Left ventricle myocardium superior (tissue), 1 donor: ENCODE measurements at regions not wholly inside any gene's neighbourhood (a gene's known extent, or its start where the extent isn't known, plus 50 kb on each side); places are given as distances from the start of the nearest gene placed in this dataset.
"Not testable (repeated sequence)": the region's sequence is repeated elsewhere in the genome, so short reads cannot be mapped to it uniquely, and the experiment has no call there.

Experiments used
- ATAC-seq: fragments of 200-7000 bp; cut with Tn5 transposase; one replicate; pipeline ENCODE4 v1.9.1; 2020; ENCODE audit warnings: mild to moderate bottlenecking, moderate library complexity
- DNase-seq: peaks from one replicate; pipeline ENCODE4 v3.0.0-alpha.2; 2020
- intact Hi-C: fragments of 100-400 bp; cut with micrococcal nuclease; formaldehyde crosslinking; loops from one replicate; pipeline ENCODE4 v1.11.0; 2022
- donor health status: DM: no; HTN: yes; CAD: no; lungs with severe emphysema.

DNA sequence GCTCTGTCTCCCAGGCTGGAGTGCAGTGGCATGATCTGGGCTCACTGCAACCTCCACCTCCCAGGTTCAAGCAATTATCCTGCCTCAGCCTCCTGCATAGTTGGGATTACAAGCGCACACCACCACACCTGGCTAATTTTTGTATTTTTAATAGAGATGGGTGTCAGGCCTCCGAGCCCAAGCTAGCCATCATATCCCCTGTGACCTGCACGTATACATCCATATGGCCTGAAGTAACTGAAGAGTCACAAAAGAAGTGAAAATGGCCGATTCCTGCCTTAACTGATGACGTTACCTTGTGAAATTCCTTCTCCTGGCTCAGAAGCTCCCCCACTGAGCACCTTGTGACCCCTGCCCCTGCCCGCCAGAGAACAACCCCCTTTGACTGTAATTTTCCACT, 109.6 kb upstream of the CLINT1 start:
- DNase-seq, intact Hi-C loops, ATAC-seq: not testable (repeated sequence)

DNA sequence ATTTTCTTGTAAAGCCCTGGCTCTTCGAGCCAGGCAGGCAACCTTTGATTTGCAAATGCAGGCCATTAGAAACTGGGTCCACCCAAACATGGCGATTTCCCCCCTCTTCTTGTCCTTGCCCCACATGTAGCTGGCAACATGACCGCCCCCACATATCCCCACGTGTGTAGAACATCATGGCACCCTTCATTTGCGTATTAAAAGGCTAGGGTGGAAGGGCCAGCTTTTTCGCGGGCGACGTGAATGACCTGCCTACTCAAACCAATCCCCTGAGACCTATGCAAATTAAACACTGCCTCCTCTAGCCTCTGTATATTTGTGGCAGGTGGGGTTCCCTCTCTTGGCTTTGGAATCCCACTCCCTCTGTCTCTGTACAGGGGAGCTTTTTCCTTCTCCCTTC, 107.0 kb upstream of the CLINT1 start:
- no peak for ATAC-seq
- intact Hi-C loops: no loop called here
- DNase-seq: no peak

DNA sequence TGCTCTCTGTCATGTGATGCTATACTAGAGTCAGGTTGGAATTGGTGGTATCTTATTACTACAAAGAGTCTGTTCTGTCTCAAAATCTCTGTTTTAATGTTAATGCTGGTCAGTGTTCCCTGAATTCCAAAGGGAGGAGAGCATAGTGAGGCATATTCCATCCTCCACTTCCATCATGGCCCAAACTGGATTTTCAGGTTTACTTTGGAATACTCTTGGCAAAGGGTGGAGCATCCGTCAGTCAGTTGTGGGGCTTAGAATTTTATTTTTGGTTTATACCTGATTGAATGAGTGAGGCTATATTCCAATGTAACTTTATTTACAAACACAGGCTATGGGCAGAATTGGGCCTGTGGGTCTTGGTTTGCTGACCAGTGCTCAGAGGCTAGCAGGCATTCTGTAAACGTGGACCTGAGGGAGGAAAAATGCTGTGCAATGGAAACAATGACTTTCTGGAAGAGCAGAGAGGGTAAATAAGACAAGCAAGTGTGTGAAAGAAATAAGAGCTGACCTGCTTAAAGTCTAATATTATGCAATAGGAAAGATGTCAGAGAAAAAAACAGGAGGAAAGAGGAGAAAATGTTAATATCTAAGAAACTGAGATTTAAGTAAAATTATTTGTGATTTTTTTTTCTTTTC, 106.2 kb upstream of the CLINT1 start:
- DNase-seq (no peak), ATAC-seq (no peak)
- intact Hi-C loops: no loop called here

DNA sequence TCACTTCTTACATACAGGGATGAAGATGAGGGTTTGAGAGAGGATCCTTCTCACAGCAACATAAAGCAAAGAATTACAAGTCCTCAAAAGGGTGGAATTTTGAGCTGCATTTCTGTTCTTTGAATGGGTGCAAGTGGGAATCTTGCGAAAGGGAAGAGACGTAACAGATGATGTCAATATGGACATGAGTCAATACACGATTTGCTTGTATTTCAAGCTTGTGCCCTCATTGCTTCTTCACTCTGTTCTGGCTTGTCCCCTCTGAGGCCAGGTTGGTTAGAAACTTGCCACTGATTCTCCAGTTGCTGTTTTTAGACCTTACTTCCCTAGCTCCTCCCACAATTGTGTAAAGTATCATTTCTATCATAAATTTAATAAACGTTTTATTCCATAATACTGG, 104.8 kb upstream of the CLINT1 start:
- intact Hi-C loops: no loop called here
- no peak for ATAC-seq

DNA sequence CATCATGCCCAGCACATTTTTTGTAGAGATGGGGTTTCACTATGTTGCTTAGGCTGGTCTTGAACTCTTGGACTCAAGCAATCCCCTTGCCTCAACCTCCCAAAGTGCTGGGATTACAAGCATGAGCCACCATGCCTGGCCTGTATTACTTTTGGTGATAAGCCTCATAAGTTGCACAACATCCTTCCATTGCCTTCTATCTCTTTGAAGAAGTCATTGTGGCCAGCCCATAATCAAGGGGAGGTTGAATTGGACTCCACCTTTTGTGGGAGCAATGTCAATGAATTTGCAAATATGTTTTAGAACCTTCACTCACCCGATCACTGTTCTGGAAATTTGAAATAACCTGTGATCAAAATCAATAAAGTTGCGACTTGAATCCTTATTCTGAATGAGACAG, 104.3 kb upstream of the CLINT1 start:
- no peak for DNase-seq
- intact Hi-C loops: no loop called here
- ATAC-seq: no peak

More for the DNA sequence above, 104.8 kb upstream of the CLINT1 start:
- DNase-seq: no peak

DNA sequence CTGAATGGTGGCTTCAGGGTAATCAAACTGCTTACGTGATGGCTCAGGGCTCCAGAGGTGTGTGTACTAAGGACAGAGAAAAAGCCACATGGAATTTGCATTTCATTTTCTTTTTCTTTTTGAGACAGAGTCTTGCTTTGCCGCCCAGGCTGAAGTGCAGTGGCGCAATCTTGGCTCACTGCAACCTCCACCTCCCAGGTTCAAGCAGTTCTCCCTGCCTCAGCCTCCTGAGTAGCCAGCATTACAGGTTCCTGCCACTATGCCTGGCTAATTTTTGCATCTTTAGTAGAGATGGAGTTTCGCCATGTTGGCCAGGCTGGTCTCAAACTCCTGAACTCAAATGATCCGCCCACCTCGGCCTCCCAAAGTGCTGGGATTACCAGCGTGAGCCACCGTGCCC, 103.7 kb upstream of the CLINT1 start:
- DNase-seq, intact Hi-C loops, ATAC-seq: not testable (repeated sequence)

DNA sequence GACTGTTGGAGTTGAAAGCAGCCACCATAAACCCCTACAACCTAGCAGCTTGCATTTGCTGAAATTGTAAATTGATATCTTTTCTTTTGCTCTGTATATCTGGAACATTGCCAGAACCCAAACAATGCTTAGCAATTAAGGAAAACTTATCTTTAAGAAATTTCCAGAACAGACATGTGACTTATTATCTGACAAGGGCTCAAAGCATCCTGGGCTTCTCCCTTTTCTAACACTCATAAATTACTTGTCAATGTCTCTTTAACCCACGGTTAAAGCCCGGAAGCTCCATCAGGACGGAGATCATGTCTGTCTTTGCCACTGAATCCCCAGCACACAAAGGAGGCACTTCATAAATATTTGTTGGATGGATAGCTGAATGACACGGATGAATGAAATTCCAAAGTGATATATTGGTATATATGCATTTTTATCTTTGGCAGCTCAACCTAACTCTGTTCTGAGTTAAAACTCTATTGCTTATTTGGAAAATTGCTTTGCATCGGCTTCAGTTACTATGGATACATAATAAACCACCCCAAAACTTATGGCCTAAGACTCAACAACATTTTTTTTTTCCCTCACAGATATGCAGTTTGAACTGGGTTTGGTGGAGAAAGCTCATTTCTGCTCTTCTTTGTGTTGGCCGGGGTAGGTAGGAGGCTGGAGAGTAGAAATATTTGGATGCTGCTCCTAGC, 103.1 kb upstream of the CLINT1 start:
- ATAC-seq: no peak

DNA sequence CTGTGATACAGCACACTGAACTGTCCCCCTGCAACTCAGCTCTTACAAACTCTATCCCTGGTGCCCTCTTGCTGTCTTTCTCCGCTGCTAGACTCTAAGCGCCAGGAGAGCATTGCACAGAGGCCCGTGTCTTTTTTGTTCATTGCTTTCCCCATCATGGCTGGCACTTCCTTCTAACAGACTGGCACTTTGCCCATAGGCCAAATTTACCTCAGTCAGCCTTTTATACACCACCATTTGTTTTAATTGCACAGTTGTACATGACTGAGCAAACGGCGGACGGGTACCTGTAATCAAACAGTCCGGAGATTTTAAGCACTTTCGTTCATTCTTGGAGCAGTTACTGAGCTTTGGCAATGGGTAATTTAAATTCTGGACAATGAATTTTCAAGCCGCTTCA, 102.2 kb upstream of the CLINT1 start:
- DNase-seq (no peak), ATAC-seq (no peak)
- intact Hi-C loops: no loop called here

More for the DNA sequence above, 103.1 kb upstream of the CLINT1 start:
- DNase-seq: no peak
- intact Hi-C loops: no loop called here

DNA sequence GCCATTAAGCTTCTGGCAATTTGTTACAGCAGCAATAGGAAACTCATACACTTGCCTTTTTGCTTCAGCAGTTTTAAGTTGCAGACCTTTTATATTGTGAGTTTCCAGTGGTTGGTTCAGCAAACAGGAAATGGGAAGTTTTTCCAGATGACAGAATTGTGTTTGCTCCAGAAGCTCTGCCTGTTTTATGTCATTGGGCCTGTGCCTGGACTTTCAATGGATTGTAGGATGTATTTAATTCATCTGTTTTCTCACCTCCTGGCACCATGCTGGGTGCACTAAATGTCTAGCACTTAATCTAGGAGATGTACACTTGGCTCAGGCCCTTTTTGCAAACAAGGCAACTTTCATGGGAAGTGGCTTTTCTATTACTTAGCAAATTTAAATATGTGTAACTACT, 100.4 kb upstream of the CLINT1 start:
- no peak for DNase-seq
- no peak for ATAC-seq
- intact Hi-C loops: no loop called here

DNA sequence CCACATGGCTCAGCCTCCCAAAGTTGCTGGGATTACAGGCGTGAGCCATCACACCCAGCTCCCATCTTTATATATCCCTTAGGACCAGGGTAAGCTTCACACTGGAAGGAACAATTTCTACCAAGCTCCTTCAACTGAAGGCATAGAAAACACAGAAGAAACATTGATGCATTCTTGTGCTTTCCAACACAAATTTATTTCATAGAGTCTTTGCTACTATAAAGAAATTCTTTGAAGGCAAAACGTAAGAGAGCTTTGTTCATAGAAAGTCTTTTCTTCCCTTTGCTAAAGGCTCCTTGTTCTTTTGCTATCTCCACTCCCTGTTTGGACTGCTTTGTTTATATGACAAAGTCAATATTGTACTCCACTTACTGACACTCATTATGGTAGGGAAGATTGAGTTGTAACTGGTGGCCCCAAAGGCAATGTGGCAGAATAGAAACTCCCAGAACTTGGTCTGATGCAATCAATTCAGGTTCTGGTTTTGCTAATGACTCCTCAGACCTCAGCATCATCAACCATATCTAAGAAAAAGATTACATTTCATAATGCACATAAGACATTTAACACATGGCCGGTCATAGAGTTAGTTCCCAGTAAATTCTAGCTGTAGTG, 97.4 kb upstream of the CLINT1 start:
- ATAC-seq (no peak), DNase-seq (no peak)
- intact Hi-C loops: no loop called here

DNA sequence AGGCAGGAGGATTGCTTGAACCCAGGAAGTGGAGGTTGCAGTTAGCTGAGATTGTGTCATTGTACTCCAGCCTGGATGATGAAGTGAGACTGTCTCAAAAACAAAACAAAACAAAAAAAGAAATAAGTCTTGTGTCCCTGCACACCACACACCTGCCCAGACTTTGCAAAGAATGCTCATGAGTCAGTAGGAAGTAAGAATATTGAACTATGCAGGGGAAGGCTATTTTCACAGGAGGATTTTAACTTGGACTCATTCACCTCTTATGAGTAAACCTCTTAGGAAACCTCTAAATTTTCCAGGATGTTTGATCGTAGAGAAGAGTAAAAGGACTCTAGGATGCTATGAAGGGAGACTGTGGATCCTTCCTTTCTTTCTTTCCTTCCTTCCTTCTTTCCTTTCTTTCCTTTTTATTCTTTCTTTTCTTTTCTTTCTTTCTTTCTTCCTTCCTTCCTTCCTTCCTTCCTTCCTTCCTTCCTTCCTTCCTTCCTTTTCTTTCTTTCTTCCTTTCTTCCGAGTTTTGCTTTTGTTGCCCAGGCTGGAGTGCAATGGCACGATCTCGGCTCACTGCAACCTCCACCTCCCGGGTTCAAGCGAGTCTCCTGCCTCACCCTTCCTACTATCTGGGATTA, 96.7 kb upstream of the CLINT1 start:
- no peak for ATAC-seq
- no peak for DNase-seq
- intact Hi-C loops: no loop called here

DNA sequence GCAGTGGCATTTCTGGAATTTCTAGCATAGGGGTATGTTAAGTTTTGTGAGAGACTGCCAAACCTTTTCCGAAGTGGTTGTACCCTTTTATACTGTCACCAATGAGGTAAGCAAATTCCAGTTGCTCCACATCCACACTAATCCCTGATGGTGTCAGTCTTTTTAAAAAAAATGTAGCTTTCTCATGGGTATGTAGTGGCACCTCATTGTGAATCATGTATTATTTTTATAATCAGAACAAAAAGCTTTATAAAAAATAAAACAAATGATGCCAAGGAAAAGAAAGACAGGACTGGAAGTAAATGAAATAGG, 93.4 kb upstream of the CLINT1 start:
- intact Hi-C loops: no loop called here
- DNase-seq: no peak
- no peak for ATAC-seq

DNA sequence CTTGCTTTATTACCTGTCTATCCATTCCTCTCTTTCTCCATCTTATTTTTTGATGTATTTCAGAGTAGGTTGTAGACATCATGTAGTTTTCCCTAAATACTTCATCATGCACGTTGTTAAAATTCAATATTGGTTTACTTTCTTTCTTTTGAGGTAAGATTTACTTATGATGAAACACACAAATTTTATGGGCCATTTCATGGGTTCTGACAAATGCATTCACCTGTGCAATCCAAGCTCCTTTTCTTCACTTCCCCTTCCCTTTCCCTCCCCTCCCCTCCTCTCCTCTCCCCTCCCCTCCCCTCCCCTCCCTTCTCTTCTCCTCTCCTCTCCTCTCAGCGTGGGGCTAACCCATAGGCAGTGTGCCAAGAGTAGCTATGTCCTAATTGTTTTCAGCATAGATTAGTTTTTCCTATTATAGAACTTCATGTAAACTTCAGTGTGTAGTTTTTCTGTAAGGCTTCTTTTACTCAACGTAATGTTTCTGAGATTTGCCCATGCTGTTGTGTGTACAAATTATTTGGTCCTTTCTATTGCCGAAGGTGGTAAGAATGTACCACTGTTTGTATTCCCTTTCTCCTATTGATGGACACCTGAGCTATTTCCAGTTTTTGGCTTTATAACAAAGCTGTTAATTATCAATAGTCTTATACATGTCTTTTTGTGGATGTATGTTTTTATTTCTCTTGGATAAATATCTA, 92.9 kb upstream of the CLINT1 start:
- DNase-seq (no peak), ATAC-seq (no peak)
- intact Hi-C loops: no loop called here

DNA sequence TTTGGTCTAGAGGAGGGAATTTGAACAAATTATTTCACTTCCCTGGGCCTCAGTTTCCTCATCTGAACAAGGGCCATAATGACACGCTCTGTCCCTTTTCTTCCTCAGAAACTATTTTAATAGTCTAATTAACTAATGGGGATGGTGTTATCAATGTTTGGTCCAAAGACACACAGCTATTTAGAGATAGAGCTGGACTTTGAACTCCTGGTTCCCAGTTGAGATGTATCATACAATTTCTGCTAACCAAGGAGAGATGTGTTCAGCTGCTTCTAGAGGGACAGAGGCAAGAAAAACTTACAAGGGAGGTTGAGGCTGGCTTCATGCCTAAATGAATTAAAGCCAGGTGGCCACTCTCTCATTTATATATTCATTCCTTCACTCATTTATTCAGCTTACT, 90.6 kb upstream of the CLINT1 start:
- intact Hi-C loops: no loop called here
- no peak for ATAC-seq

DNA sequence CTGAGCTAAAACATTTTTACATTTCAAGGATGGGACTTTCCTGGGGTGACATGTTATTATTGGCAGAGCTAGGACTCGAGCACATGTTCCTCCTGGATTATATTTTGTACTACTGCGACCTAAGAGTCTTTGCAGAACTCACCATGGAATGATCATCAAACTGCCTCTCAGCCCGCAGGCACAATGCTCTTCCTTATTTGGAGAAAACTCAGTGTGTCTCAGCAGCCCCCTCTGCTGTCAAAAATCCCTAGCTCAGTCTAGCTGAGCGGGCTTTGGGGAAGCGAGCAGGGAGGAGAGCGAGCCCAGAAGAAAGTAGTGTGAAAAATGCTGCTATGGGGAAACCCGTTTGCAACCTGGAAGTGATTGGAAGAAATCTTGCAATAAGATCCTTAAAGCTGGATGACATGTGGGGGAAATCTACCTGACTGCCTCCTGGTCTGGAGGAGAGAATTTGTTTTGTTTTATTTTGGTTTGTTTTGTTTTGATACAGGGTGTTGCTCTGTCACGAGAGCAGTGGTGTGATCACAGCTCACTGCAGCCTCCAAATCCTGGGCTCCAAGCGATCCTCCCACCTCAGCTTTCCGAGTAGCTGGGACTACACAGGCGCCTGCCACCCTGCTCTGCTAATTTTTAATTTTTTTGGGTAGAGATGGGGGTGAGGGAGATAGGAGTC, 89.9 kb upstream of the CLINT1 start:
- ATAC-seq: peak; percentile 100
- DNase-seq: peak; percentile 84
- intact Hi-C loops: no loop called here

More for the DNA sequence above, 90.6 kb upstream of the CLINT1 start:
- no peak for DNase-seq

DNA sequence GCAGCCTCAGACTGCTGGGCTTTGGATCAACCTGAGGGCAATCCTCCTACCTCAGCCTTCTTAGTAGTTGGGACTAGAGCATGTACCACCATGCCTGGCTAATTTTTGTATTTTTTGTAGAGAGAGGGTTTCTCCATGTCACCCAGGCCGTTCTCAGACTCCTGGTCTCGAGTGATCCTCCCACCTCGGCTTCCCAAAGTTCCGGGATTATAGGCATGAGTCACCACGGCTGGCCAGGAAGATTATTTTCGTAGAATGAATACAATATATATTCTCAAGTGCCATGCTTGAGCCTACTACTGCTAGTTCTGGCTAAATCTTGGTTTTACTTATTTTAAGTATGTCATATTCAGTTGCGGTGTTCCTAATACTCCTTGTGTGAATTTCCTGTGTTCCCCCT, 88.2 kb upstream of the CLINT1 start:
- no peak for ATAC-seq
- DNase-seq: no peak
- intact Hi-C loops: no loop called here

DNA sequence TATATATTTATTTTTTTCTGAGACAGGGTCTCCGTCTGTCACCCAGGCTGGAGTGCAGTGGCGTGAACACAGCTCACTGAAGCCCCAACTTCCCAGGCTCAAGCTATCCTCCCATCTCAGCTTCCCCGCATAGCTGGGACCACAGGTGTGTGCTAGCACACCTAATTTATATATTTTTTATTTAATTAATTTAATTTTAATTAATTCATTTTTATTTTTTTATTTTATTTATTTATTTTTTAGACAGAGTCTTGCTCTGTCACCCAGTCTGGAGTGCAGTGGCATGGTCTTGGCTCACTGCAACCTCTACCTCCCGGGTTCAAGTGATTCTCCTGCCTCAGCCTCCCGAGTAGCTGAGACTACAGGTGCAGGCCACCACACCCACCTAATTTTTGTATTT, 86.9 kb upstream of the CLINT1 start:
- ATAC-seq, intact Hi-C loops, DNase-seq: not testable (repeated sequence)

DNA sequence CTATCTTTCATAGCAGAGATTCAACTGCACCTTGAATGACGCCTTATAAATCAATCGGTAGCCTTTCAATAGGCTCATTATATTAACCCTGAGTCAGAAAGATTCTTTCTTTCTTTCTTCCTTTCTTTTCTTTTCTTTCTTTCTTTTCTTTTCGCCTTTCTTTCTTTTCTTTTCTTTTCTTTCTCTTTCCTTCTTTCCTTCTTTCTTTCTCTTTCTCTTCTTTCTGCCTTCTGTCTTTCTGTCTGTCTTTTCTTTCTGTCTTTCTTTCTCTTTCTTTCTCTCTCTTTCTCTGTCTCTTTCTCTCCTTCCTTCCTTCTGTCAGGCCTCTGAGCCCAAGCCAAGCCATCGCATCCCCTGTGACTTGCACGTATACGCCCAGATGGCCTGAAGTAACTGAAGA, 86.0 kb upstream of the CLINT1 start:
- intact Hi-C loops: no loop called here
- ATAC-seq: no peak
- no peak for DNase-seq

DNA sequence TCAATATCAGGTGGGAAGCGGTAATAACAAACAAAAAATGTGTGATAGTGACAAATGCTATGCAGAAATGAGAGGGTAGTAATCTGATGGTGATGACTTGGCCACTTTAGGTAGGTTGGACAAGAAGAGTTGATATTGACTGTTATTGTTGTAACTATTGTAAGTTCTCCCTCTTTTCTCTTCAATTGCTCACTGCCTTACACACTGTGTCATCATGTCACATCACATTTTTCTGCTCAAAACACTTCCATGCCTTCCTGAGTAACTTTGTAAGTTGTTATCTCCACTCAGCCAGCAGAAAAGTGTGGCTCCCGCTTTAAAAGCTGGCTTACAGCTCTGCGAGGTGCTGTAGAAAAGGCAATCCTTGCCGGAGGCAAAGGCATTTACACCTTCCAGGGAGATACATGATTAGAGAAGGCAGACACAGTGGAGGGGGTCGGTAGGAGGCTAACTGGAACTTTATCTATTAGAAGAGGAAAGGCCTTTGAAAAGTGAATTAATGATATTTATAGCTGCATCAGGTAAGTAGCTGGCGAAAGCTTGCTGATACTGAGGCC, 85.2 kb upstream of the CLINT1 start:
- DNase-seq (no peak), ATAC-seq (no peak)
- intact Hi-C loops: no loop called here
